ENCODE measurements at regions not wholly inside any gene's neighbourhood (a gene's known extent, or its start where the extent isn't known, plus 50 kb on each side); places are given as distances from the start of the nearest gene placed in this dataset.
A peak's percentile ranks its signal among the peaks of the same experiment; 100 is the strongest.
"Not testable (repeated sequence)": the region's sequence is repeated elsewhere in the genome, so short reads cannot be mapped to it uniquely, and the experiment has no call there.

DNA sequence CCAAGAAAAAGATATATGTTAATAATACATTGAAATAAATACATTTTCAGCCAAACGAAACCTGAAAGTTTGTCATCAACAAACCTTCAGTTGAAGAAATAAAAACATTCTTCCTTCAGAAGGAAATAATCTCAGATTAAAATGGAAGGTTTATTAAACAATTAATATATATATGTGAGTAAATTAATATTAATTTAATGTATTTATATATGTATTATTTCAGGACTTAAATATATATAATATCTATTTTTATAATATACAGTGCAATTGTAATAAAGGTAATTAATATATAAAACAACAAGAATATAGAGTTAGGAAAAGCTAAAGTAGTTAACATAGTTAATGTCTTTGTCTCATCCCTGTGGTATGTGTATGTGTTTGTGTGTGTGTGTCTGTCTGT is 102.2 kb upstream of the CDC14C start:
- no peak for DNase-seq

DNA sequence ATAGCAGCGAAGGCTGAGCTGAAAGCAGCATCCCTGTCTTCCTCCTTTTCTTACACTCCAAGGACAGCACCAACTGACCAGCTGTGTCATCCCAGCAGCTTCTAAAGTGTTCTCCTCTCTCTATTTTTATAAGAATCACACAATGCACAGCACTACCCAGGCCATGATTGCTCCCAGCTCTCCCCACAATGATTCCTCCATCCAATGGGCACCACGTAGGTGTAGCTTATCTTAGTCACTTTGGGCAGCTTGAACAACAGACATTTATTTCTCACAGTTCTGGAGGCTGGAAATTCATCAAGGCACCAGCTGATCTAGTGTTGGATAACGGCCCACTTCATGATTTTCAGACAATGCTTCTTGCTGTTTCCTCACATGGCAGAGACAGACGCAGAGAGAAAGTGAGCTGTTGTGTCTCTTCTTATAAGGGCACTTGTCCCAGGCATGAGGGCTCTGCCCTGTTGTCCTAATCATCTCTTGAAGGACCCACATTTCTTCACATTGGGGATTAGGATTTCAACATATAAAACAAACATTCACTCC is 92.0 kb upstream of the CDC14C start:
- no peak for DNase-seq

DNA sequence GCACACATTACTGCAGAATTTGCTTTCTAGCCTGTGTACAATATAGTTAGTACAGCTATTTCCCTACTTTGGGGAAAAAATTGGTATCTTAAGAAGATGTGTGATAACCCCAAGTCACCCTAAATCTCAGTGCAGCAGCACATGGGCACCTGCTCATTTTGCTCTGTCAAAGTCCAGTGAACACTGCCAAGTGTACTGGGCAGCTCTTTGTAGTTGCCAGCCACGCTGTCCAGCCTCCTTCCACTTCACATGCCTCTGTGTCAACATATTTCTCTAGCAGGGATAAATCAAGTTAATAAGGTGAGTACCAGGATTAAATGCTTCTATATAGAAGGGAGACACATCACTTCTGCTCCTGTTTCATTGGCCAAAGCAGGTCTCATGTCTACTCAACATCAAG is 87.1 kb upstream of the CDC14C start:
- no peak for DNase-seq

DNA sequence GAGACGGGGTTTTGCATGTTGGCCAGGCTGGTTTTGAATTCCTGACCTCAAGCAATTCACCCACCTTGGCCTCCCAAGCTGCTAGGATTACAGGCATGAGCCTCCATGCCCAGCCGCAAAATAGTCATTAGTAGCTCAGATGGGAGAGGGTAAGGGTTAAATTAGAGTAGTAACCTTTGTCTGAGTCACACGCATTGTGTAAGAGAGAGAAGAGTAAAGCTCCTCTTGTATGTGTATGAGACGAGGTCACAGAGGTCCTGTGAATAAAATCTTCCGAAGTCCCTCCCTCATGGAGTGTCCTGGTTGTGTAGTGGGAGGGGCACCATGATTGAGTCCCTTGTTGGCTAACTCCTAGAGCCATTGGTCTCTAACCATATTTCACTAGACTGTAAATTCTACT is 85.2 kb upstream of the CDC14C start:
- no peak for DNase-seq

DNA sequence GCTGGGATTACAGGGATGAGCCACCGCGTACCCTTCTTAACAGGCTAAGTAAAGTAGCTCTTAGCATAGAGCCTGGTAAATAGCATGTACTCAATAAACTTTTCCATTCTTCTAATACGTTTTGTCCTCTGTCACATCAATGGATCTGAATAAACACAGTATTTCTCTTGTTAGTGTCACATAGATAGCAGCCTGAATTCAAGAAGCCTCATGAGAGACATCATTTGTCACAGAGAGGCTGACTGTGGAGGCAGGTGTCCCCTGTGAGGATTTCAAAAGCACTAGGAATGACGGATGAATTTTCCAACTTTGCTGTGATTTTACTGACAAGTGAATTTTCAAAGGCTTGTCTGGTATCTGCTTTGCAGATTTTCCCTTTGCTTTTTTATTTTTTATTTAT is 82.6 kb upstream of the CDC14C start:
- no peak for DNase-seq

DNA sequence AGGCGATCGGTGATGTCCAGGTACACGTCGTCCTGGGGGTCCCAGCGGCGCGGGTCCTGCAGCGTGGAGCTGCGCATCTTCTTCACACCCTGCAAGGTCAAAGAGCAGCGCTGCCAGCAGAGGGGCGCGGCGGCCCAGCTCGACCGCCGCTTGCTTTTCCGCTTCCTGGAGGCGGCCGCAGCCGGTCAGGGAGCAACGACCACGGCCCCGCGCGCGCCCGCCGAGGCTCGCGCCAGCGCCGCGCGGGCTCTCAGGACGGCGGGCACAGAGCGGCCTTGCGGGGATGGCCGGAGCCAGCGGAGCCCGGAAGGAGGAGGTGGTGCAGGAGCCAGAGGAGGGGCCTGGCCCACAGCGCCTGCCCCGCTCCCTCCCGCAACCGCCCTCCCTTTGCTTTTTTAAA is 76.4 kb upstream of the CDC14C start:
- DNase-seq = peak; percentile 3

DNA sequence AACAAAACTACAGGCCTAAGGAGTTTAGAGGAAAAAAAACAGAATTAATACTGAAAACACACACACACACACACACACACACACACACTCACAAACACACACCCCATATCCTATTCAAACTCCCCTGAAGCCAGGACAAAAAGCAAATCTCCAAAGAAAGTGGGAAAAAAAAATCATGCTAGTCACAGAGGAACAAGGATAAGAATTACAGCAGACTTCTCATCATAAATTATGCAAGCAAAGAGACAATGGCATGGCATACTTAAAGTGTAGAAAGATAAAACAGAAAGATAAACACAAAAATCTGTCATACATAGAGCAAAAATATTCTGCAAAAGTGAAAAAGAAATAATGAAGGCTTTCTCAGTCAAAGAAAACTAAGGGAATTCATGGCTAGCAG is 63.9 kb upstream of the CDC14C start:
- not testable (repeated sequence) for DNase-seq

DNA sequence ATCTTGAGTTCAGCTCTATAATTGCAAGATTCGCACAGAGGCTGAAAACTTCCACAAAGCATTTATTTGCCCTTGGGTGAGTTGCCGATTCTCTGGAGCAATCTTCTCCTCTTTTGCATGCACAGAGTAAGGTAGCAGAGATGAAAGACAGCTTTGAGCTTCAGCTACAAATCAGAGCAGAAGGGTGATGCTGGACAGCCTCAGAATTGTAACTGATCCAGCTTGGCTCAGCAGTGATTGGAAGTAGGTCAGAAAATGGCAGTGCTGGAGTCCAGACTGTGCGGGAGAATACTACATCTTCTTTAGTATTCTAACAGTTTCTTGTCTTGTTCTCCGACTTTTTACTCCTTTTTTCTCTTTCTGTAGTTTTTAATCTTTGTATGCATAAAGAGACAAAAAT is 55.4 kb upstream of the CDC14C start:
- no peak for DNase-seq

DNA sequence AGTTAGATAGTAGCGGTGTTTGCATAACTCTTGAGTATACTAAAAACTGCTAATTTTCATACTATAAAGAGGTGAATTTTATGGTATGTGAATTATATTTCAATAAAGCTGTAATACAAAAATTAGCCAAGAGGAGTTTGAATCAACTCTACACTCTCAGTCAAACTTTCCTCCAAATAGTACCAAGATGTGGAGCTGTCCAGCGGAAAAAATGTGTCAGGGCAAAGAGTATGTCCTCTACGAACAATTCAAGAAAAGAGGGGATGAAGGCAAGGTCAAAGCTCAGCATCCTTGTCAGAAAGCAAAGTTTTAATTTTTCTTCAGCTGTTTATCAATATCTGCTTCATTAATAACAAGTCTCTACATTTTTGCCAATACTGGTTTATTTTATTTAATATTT is 51.8 kb upstream of the CDC14C start:
- no peak for DNase-seq

Data from tongue (tissue), 1 donor.